HEK293 (cell line): ENCODE measurements at regions not wholly inside any gene's neighbourhood (a gene's known extent, or its start where the extent isn't known, plus 50 kb on each side); places are given as distances from the start of the nearest gene placed in this dataset.

Source experiments
- CTCF ChIA-PET: fragments of 350-600 bp; formaldehyde crosslinking; extraction: SDS; loops from one replicate; lab custom pipeline; 2021; ENCODE audit warnings: antibody characterized with exemption; lab: Yijun Ruan, JAX
- POLR2A ChIA-PET: fragments of 300-600 bp; formaldehyde crosslinking; extraction: SDS; loops from one replicate; lab custom pipeline; 2020; ENCODE audit warnings: antibody characterized with exemption, inconsistent platforms; lab: Yijun Ruan, JAX
- H3K27ac ChIP-seq: fragments of 200-500 bp; sonication (Bioruptor generic); 2 replicates; pipeline ENCODE4 v1.5.1; 2014; ENCODE audit warnings: low read depth, low read length, control low read depth, inconsistent platforms; ENCODE audit errors: extremely low read depth
- H3K36me3 ChIP-seq, 2 experiments: fragments of 200-500 bp in 1 of 2; sonication (Bioruptor generic) in 1 of 2; 1 replicate in 1 of 2; 2 replicates in 1 of 2; pipeline ENCODE4 v1.5.1; 2014 to 2017; ENCODE audit warnings: inconsistent platforms in 2 of 2, low read length in 2 of 2; ENCODE audit not compliant: control insufficient read depth in 2 of 2, insufficient read depth in 1 of 2
- H3K4me1 ChIP-seq: fragments of 200-500 bp; sonication (Bioruptor generic); 2 replicates; pipeline ENCODE4 v1.5.1; 2014; ENCODE audit warnings: mild to moderate bottlenecking, low read length, inconsistent platforms; ENCODE audit not compliant: control insufficient read depth, insufficient read depth
- H3K4me3 ChIP-seq: 2 replicates; pipeline ENCODE4 v1.5.1; 2011; ENCODE audit warnings: low read depth, mild to moderate bottlenecking, control low read depth, low read length, moderate library complexity
- H3K9me3 ChIP-seq: fragments of 200-500 bp; sonication (Bioruptor generic); 2 replicates; pipeline ENCODE4 v1.5.1; 2014; ENCODE audit warnings: low read depth, low read length, inconsistent platforms; ENCODE audit not compliant: control insufficient read depth, insufficient read depth
- KLF8 ChIP-seq: fragments of 450-650 bp; formaldehyde crosslinking; IDR thresholded peaks from 2 replicates; pipeline ENCODE4 v1.5.1; 2016; ENCODE audit warnings: missing biosample characterization, missing genetic modification characterization
- MEIS1 ChIP-seq: sonication (generic); formaldehyde crosslinking; IDR thresholded peaks from 2 replicates; pipeline ENCODE4 v1.8.1; 2022; ENCODE audit warnings: missing genetic modification reagents, mild to moderate bottlenecking, borderline replicate concordance
- OVOL3 ChIP-seq: fragments of 450-650 bp; formaldehyde crosslinking; IDR thresholded peaks from 2 replicates; pipeline ENCODE4 v1.5.1; 2016; ENCODE audit warnings: missing biosample characterization, missing genetic modification characterization
- ZBTB21 ChIP-seq: fragments of 450-650 bp; formaldehyde crosslinking; IDR thresholded peaks from 2 replicates; pipeline ENCODE4 v1.5.1; 2017; ENCODE audit warnings: missing biosample characterization, missing genetic modification characterization
- ZFP3 ChIP-seq: fragments of 450-650 bp; formaldehyde crosslinking; IDR thresholded peaks from 2 replicates; pipeline ENCODE4 v1.5.1; 2016; ENCODE audit warnings: low read depth, missing biosample characterization, missing genetic modification characterization
- ZNF221 ChIP-seq: fragments of 450-650 bp; formaldehyde crosslinking; IDR thresholded peaks from 2 replicates; pipeline ENCODE4 v1.5.1; 2017; ENCODE audit warnings: missing biosample characterization, missing genetic modification characterization, borderline replicate concordance
- ZNF292 ChIP-seq: fragments of 450-650 bp; formaldehyde crosslinking; IDR thresholded peaks from 2 replicates; pipeline ENCODE4 v1.5.1; 2016; ENCODE audit warnings: low read depth, missing biosample characterization, missing genetic modification characterization, borderline replicate concordance
- ZNF324 ChIP-seq: fragments of 450-650 bp; formaldehyde crosslinking; IDR thresholded peaks from 2 replicates; pipeline ENCODE4 v1.5.1; 2016; ENCODE audit warnings: missing biosample characterization, missing genetic modification characterization
- ZNF549 ChIP-seq: fragments of 450-650 bp; IDR thresholded peaks from 2 replicates; pipeline ENCODE4 v1.5.1; 2018; ENCODE audit warnings: missing biosample characterization, missing genetic modification characterization, mild to moderate bottlenecking, inconsistent platforms, moderate library complexity
- ZNF664 ChIP-seq: fragments of 450-650 bp; formaldehyde crosslinking; IDR thresholded peaks from 2 replicates; pipeline ENCODE4 v1.5.1; 2016; ENCODE audit warnings: missing biosample characterization, missing genetic modification characterization
- ZNF776 ChIP-seq: fragments of 450-650 bp; formaldehyde crosslinking; IDR thresholded peaks from 2 replicates; pipeline ENCODE4 v1.5.0; 2017; ENCODE audit warnings: missing biosample characterization, missing genetic modification characterization, borderline replicate concordance
- TF ChIP-seq, protein P1 (sequence below): fragments of 450-650 bp; formaldehyde crosslinking; IDR thresholded peaks from 2 replicates; pipeline ENCODE4 v1.5.1; 2016; ENCODE audit warnings: missing biosample characterization, missing genetic modification characterization
- TF ChIP-seq, protein P2 (sequence below): fragments of 450-650 bp; formaldehyde crosslinking; IDR thresholded peaks from 2 replicates; pipeline ENCODE4 v1.5.1; 2016; ENCODE audit warnings: missing biosample characterization, missing genetic modification characterization
- TF ChIP-seq, protein P3 (sequence below): fragments of 450-650 bp; IDR thresholded peaks from 2 replicates; pipeline ENCODE4 v1.5.1; 2018; ENCODE audit warnings: missing biosample characterization, mild to moderate bottlenecking, missing genetic modification characterization
- TF ChIP-seq, protein P4 (sequence below): fragments of 450-650 bp; formaldehyde crosslinking; IDR thresholded peaks from 2 replicates; pipeline ENCODE4 v1.5.1; 2016; ENCODE audit warnings: missing biosample characterization, missing genetic modification characterization
- TF ChIP-seq, protein P5 (sequence below): sonication (generic); formaldehyde crosslinking; IDR thresholded peaks from 2 replicates; pipeline ENCODE4 v1.8.1; 2022; ENCODE audit warnings: mild to moderate bottlenecking, moderate library complexity, missing genetic modification reagents
- TF ChIP-seq, protein P6 (sequence below): fragments of 450-650 bp; formaldehyde crosslinking; IDR thresholded peaks from 2 replicates; pipeline ENCODE4 v1.5.1; 2016; ENCODE audit warnings: missing biosample characterization, missing genetic modification characterization
- TF ChIP-seq, protein P7 (sequence below): fragments of 450-650 bp; formaldehyde crosslinking; IDR thresholded peaks from 2 replicates; pipeline ENCODE4 v1.5.1; 2017; ENCODE audit warnings: missing biosample characterization, missing genetic modification characterization
- TF ChIP-seq, protein P8 (sequence below): fragments of 450-650 bp; formaldehyde crosslinking; IDR thresholded peaks from 2 replicates; pipeline ENCODE4 v1.5.1; 2016; ENCODE audit warnings: missing biosample characterization, missing genetic modification characterization, borderline replicate concordance
- TF ChIP-seq, protein P9 (sequence below): fragments of 450-650 bp; formaldehyde crosslinking; IDR thresholded peaks from 2 replicates; pipeline ENCODE4 v1.5.1; 2016; ENCODE audit warnings: missing biosample characterization, missing genetic modification characterization

DNA sequence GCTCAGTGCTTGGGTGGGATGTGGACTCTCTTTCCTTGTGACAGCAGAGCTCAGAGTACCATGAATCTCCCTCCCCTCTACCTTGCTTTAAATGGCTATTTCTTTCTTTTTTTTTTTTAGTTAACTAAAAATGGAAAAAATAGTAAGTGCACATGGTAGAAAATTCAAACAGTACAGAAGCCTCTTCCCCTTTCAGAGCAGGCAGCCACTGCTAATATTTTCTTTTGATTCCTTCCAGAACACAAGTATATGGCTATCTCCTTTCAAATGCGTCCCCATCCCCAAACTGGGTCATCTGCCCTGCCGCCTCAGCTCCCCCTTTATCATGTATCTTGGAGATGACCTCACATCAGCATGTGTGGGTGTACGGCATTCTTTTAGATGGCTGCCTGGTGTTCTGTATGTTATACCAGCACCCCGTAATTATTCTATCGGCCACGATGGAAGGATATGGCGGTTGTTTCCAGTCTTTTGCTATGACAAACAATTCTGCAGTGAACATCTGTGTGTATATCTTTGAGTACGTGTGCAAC is 70.5 kb upstream of the DLX2 start (continued):
- no peak for TF ChIP-seq ZNF292
- TF ChIP-seq, protein P1, sequence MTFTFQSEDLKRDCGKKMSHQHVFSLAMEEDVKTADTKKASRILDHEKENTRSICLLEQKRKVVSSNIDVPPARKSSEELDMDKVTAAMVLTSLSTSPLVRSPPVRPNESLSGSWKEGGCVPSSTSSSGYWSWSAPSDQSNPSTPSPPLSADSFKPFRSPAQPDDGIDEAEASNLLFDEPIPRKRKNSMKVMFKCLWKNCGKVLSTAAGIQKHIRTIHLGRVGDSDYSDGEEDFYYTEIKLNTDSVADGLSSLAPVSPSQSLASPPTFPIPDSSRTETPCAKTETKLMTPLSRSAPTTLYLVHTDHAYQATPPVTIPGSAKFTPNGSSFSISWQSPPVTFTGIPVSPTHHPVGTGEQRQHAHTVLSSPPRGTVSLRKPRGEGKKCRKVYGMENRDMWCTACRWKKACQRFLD (tag by site-specific recombination) = no peak
- TF ChIP-seq, all 188 proteins: peak for 0

DNA sequence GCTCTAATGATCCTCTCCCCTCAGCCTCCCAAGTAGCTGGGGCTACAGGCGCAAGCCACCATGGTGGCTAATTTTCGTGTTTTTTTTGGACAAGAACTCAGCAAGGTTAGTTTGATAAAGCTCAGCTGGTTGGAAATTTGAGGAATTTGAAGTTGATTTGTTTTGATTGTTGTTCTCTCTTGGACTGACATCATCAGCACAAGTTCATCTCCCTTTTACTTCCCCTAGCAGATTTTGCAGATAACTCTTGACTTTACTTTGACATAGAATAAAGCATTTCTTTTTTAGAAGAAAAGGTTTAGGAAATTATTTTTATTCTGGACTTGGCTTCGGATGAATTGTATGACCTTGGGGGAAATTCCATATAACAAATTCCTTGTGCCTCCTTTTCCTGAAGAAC is 74.9 kb upstream of the DLX2 start:
- H3K9me3 ChIP-seq = no peaks in the 10 kb centered on the region
- H3K4me3 ChIP-seq = no peak overlapping the region
- POLR2A ChIA-PET = no interaction called here
- no peaks in the 10 kb centered on the region for H3K36me3 ChIP-seq
- H3K27ac ChIP-seq = no peak overlapping the region
- CTCF ChIA-PET = interaction anchor here (0.6 to 2.9 kb wide), 3 partner anchors 200 to 288 kb away, joined by 4 to 24 read pairs (median 13); no protein-coding TSS in a partner anchor
- H3K4me1 ChIP-seq = peaks cover 2% of the 10 kb centered on the region; the same call in 1 of the 2 replicates
- TF ChIP-seq MEIS1 (CRISPR knock-in tag) = no peak
- no peak for TF ChIP-seq ZNF221 (tag by site-specific recombination)
- TF ChIP-seq, protein P2, sequence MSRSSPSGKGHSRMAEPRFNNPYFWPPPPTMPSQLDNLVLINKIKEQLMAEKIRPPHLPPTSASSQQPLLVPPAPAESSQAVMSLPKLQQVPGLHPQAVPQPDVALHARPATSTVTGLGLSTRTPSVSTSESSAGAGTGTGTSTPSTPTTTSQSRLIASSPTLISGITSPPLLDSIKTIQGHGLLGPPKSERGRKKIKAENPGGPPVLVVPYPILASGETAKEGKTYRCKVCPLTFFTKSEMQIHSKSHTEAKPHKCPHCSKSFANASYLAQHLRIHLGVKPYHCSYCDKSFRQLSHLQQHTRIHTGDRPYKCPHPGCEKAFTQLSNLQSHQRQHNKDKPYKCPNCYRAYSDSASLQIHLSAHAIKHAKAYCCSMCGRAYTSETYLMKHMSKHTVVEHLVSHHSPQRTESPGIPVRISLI = no peak
- TF ChIP-seq ZBTB21 (tag by site-specific recombination) = no peak
- no peak for TF ChIP-seq OVOL3 (tag by site-specific recombination)
- TF ChIP-seq ZNF324 (tag by site-specific recombination) = no peak
- TF ChIP-seq ZFP3 (tag by site-specific recombination) = no peak
- TF ChIP-seq ZNF776 (tag by site-specific recombination) = no peak
- TF ChIP-seq ZNF549 (tag by site-specific recombination) = no peak
- TF ChIP-seq, protein P3, sequence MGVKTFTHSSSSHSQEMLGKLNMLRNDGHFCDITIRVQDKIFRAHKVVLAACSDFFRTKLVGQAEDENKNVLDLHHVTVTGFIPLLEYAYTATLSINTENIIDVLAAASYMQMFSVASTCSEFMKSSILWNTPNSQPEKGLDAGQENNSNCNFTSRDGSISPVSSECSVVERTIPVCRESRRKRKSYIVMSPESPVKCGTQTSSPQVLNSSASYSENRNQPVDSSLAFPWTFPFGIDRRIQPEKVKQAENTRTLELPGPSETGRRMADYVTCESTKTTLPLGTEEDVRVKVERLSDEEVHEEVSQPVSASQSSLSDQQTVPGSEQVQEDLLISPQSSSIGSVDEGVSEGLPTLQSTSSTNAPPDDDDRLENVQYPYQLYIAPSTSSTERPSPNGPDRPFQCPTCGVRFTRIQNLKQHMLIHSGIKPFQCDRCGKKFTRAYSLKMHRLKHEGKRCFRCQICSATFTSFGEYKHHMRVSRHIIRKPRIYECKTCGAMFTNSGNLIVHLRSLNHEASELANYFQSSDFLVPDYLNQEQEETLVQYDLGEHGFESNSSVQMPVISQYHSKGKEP (tag by site-specific recombination) = no peak
- TF ChIP-seq, protein P4, sequence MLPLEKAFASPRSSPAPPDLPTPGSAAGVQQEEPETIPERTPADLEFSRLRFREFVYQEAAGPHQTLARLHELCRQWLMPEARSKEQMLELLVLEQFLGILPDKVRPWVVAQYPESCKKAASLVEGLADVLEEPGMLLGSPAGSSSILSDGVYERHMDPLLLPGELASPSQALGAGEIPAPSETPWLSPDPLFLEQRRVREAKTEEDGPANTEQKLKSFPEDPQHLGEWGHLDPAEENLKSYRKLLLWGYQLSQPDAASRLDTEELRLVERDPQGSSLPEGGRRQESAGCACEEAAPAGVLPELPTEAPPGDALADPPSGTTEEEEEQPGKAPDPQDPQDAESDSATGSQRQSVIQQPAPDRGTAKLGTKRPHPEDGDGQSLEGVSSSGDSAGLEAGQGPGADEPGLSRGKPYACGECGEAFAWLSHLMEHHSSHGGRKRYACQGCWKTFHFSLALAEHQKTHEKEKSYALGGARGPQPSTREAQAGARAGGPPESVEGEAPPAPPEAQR (tag by site-specific recombination) = no peak
- TF ChIP-seq, protein P5, sequence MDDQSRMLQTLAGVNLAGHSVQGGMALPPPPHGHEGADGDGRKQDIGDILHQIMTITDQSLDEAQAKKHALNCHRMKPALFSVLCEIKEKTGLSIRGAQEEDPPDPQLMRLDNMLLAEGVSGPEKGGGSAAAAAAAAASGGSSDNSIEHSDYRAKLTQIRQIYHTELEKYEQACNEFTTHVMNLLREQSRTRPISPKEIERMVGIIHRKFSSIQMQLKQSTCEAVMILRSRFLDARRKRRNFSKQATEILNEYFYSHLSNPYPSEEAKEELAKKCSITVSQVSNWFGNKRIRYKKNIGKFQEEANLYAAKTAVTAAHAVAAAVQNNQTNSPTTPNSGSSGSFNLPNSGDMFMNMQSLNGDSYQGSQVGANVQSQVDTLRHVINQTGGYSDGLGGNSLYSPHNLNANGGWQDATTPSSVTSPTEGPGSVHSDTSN (CRISPR knock-in tag) = no peak
- no peak for TF ChIP-seq ZNF664
- TF ChIP-seq, protein P6, sequence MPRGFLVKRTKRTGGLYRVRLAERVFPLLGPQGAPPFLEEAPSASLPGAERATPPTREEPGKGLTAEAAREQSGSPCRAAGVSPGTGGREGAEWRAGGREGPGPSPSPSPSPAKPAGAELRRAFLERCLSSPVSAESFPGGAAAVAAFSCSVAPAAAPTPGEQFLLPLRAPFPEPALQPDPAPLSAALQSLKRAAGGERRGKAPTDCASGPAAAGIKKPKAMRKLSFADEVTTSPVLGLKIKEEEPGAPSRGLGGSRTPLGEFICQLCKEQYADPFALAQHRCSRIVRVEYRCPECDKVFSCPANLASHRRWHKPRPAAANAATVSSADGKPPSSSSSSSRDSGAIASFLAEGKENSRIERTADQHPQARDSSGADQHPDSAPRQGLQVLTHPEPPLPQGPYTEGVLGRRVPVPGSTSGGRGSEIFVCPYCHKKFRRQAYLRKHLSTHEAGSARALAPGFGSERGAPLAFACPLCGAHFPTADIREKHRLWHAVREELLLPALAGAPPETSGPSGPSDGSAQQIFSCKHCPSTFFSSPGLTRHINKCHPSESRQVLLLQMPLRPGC (tag by site-specific recombination) = no peak
- TF ChIP-seq, protein P7, sequence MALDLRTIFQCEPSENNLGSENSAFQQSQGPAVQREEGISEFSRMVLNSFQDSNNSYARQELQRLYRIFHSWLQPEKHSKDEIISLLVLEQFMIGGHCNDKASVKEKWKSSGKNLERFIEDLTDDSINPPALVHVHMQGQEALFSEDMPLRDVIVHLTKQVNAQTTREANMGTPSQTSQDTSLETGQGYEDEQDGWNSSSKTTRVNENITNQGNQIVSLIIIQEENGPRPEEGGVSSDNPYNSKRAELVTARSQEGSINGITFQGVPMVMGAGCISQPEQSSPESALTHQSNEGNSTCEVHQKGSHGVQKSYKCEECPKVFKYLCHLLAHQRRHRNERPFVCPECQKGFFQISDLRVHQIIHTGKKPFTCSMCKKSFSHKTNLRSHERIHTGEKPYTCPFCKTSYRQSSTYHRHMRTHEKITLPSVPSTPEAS (tag by site-specific recombination) = no peak
- no peak for TF ChIP-seq KLF8
- TF ChIP-seq, protein P8, sequence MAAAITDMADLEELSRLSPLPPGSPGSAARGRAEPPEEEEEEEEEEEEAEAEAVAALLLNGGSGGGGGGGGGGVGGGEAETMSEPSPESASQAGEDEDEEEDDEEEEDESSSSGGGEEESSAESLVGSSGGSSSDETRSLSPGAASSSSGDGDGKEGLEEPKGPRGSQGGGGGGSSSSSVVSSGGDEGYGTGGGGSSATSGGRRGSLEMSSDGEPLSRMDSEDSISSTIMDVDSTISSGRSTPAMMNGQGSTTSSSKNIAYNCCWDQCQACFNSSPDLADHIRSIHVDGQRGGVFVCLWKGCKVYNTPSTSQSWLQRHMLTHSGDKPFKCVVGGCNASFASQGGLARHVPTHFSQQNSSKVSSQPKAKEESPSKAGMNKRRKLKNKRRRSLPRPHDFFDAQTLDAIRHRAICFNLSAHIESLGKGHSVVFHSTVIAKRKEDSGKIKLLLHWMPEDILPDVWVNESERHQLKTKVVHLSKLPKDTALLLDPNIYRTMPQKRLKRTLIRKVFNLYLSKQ (tag by site-specific recombination) = no peak
- TF ChIP-seq, protein P9, sequence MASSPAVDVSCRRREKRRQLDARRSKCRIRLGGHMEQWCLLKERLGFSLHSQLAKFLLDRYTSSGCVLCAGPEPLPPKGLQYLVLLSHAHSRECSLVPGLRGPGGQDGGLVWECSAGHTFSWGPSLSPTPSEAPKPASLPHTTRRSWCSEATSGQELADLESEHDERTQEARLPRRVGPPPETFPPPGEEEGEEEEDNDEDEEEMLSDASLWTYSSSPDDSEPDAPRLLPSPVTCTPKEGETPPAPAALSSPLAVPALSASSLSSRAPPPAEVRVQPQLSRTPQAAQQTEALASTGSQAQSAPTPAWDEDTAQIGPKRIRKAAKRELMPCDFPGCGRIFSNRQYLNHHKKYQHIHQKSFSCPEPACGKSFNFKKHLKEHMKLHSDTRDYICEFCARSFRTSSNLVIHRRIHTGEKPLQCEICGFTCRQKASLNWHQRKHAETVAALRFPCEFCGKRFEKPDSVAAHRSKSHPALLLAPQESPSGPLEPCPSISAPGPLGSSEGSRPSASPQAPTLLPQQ (tag by site-specific recombination) = no peak
